HepG2 (cell line): ENCODE measurements at regions not wholly inside any gene's neighbourhood (a gene's known extent, or its start where the extent isn't known, plus 50 kb on each side); places are given as distances from the start of the nearest gene placed in this dataset.

Experiments
- ATAC-seq: fragments of 200-7000 bp; cut with Tn5 transposase; 3 replicates; pipeline ENCODE4 v1.9.1; 2020; ENCODE audit warnings: mild to moderate bottlenecking, moderate library complexity
- BruUV-seq: library from RNA; stranded (reverse); fragments of 400-500 nt; replicated peaks from 2 replicates; lab custom pipeline; 2021; lab: Mats Ljungman, UMichigan
- CTCF ChIA-PET: fragments of 300-600 bp; formaldehyde crosslinking; extraction: SDS; loops from one replicate; lab custom pipeline; 2021; ENCODE audit warnings: low total read pairs, inconsistent platforms, low intra/inter-chr PET ratio; lab: Yijun Ruan, JAX
- POLR2A ChIA-PET: fragments of 350-600 bp; sonication (Branson Sonifier 250); formaldehyde crosslinking; loops from one replicate; lab custom pipeline; 2020; ENCODE audit warnings: antibody characterized with exemption, inconsistent platforms; lab: Yijun Ruan, JAX
- DNase-seq: peaks from one replicate; pipeline ENCODE4 v3.0.0-alpha.2; 2015; ENCODE audit warnings: low spot score
- FAIRE-seq: peaks from 3 replicates; lab custom pipeline; 2011; peaks lifted over from hg19 to GRCh38; lab: Jason Lieb, UNC
- H2AFZ ChIP-seq: one replicate; pipeline ENCODE4 v1.6.1; 2011; ENCODE audit warnings: low read length, inconsistent platforms
- H3K27ac ChIP-seq: fragments of 300-600 bp; 3 replicates; pipeline ENCODE4 v1.8.0; 2011; ENCODE audit warnings: mixed run types, mild to moderate bottlenecking, mixed read lengths, low read length, inconsistent platforms; ENCODE audit not compliant: insufficient read depth; ENCODE audit errors: extremely low read length
- H3K27me3 ChIP-seq, 2 experiments: fragments of 200-600 bp in 1 of 2; 2 replicates in 1 of 2; 3 replicates in 1 of 2; pipeline versions ENCODE4 v1.6.0 to v1.8.0; 2011; ENCODE audit warnings: low read length in 2 of 2, mild to moderate bottlenecking in 2 of 2, moderate library complexity in 2 of 2, inconsistent platforms in 1 of 2; ENCODE audit not compliant: insufficient read depth in 2 of 2, control insufficient read depth in 1 of 2
- H3K36me3 ChIP-seq, 2 experiments: fragments of 200-600 bp in 1 of 2; replicated peaks in 1 of 2; 2 replicates in 1 of 2; 3 replicates in 1 of 2; pipeline versions ENCODE4 v1.5.1 to v1.8.0; 2011; ENCODE audit warnings: low read length in 2 of 2, inconsistent platforms in 1 of 2; ENCODE audit not compliant: insufficient read depth in 2 of 2, control insufficient read depth in 1 of 2
- H3K4me1 ChIP-seq: 2 replicates; pipeline ENCODE4 v1.5.1; 2012; ENCODE audit warnings: low read length, inconsistent platforms; ENCODE audit not compliant: insufficient read depth
- H3K4me2 ChIP-seq: 2 replicates; pipeline ENCODE4 v1.6.0; 2011; ENCODE audit warnings: low read depth, low read length, inconsistent platforms
- H3K4me3 ChIP-seq, 3 experiments: fragments of 200-600 bp in 1 of 3; sonication (generic), shearing (Covaris generic) in 1 of 3; replicated peaks in 1 of 3; 2 replicates each; pipeline ENCODE4 v1.5.1; 2011 to 2016; ENCODE audit warnings: low read length in 3 of 3, inconsistent platforms in 2 of 3, low read depth in 2 of 3, mild to moderate bottlenecking in 2 of 3, control low read depth in 1 of 3, mixed read lengths in 1 of 3; ENCODE audit not compliant: insufficient read depth in 1 of 3
- H3K79me2 ChIP-seq: one replicate; pipeline ENCODE4 v1.6.1; 2011; ENCODE audit warnings: low read length, inconsistent platforms; ENCODE audit not compliant: insufficient read depth
- H3K9ac ChIP-seq: 2 replicates; pipeline ENCODE4 v1.6.0; 2011; ENCODE audit warnings: mild to moderate bottlenecking, low read depth, low read length, inconsistent platforms; ENCODE audit not compliant: insufficient read depth
- H3K9me3 ChIP-seq: 2 replicates; pipeline ENCODE4 v1.5.1; 2012; ENCODE audit warnings: mild to moderate bottlenecking, low read length
- H4K20me1 ChIP-seq: 2 replicates; pipeline ENCODE4 v1.6.0; 2011; ENCODE audit warnings: inconsistent platforms, mild to moderate bottlenecking, low read length, moderate library complexity; ENCODE audit not compliant: insufficient read depth
- AHDC1 ChIP-seq: sonication (generic); formaldehyde crosslinking; IDR thresholded peaks from 2 replicates; pipeline ENCODE4 v1.5.1; 2020; ENCODE audit warnings: mild to moderate bottlenecking, missing genetic modification reagents, borderline replicate concordance
- ARNT ChIP-seq: fragments of 450-650 bp; IDR thresholded peaks from 2 replicates; pipeline ENCODE4 v1.6.1; 2017
- FOXK2 ChIP-seq: fragments of 450-650 bp; IDR thresholded peaks from 2 replicates; pipeline ENCODE4 v1.6.1; 2016
- MED1 ChIP-seq: sonication (generic); formaldehyde crosslinking; IDR thresholded peaks from 2 replicates; pipeline ENCODE4 v1.4.0; 2020; ENCODE audit warnings: missing genetic modification reagents
- MYC ChIP-seq: sonication (generic); formaldehyde crosslinking; IDR thresholded peaks from 2 replicates; pipeline ENCODE4 v1.9.0; 2021; ENCODE audit warnings: missing genetic modification reagents, borderline replicate concordance
- NONO ChIP-seq, 2 experiments: fragments of 450-650 bp in 1 of 2; sonication (generic) in 1 of 2; formaldehyde crosslinking in 1 of 2; IDR thresholded peaks in 1 of 2; conservative IDR thresholded peaks in 1 of 2; 2 replicates each; pipeline versions ENCODE4 v1.6.1 to v1.8.0; 2017 to 2022; ENCODE audit warnings: mild to moderate bottlenecking in 1 of 2, missing genetic modification reagents in 1 of 2, moderate library complexity in 1 of 2
- ZBTB39 ChIP-seq: sonication (generic); formaldehyde crosslinking; IDR thresholded peaks from 2 replicates; pipeline ENCODE4 v1.5.0; 2020; ENCODE audit warnings: missing genetic modification reagents
- ZNF235 ChIP-seq: sonication (generic); formaldehyde crosslinking; IDR thresholded peaks from 2 replicates; pipeline ENCODE4 v1.8.1; 2023; ENCODE audit warnings: mild to moderate bottlenecking, missing genetic modification reagents, borderline replicate concordance
- ZNF577 ChIP-seq: sonication (generic); formaldehyde crosslinking; IDR thresholded peaks from 2 replicates; pipeline ENCODE4 v1.4.0; 2020; ENCODE audit warnings: mild to moderate bottlenecking, low read depth, missing genetic modification reagents, borderline replicate concordance
- ZNF7 ChIP-seq: IDR thresholded peaks from 2 replicates; pipeline ENCODE4 v1.6.1; 2016; ENCODE audit warnings: missing biosample characterization, missing genetic modification reagents
- WGBS: methylation state at CpG from one replicate; pipeline ENCODE4 v1.1.6; 2017; ENCODE audit warnings: low lambda C conversion rate; 5-methylcytosine and 5-hydroxymethylcytosine counted together
- in situ Hi-C: cut with HindIII; loops from 2 replicates; pipeline ENCODE4 v1.10.0; 2017; ENCODE audit warnings: low pct_unique_long_range_greater_than_20kb; ENCODE audit not compliant: extremely low pct_ligation_motif_present
- intact Hi-C: fragments of 100-400 bp; cut with micrococcal nuclease; formaldehyde crosslinking; loops from one replicate; pipeline ENCODE4 v1.10.0; 2022; ENCODE audit not compliant: unreplicated experiment

GRCh38 chr5:58204966-58205365, 254.9 kb downstream of the PLK2 start (continued):
- no peak for TF ChIP-seq ZBTB39 (CRISPR knock-in tag)

GRCh38 chr5:58202941-58203444, 256.9 kb downstream of the PLK2 start:
- in situ Hi-C loops (no loop called here), intact Hi-C loops (no loop called here)
- BruUV-seq: no TSS peak
- ATAC-seq (no peak), FAIRE-seq (no peak), DNase-seq (no peak)
- 0% methylated on average over 2 of the region's 2 CpGs for WGBS
- no peak overlapping the region for H3K4me2 ChIP-seq
- H4K20me1 ChIP-seq: no peaks in the 10 kb centered on the region
- no peak for TF ChIP-seq ZNF7 (CRISPR knock-in tag)
- no peak for TF ChIP-seq MYC
- no peak for TF ChIP-seq FOXK2
- TF ChIP-seq ZNF235 (CRISPR knock-in tag): no peak
- TF ChIP-seq AHDC1 (CRISPR knock-in tag): no peak
- TF ChIP-seq ARNT: no peak
- no peak for TF ChIP-seq MED1 (CRISPR knock-in tag)
- no peak for TF ChIP-seq NONO (IDR thresholded peaks at IDR 0.05)
- TF ChIP-seq NONO (CRISPR knock-in tag; conservative IDR thresholded peaks at IDR 0.05): no peak
- no peak for TF ChIP-seq ZNF577 (CRISPR knock-in tag)
- ChIA-PET POLR2A (no interaction called here), CTCF (no interaction called here)
- H3K9me3 ChIP-seq: no peaks in the 10 kb centered on the region
- H3K4me1 ChIP-seq: no peaks in the 10 kb centered on the region
- H3K9ac ChIP-seq: no peak overlapping the region
- no peak overlapping the region for H3K4me3 ChIP-seq
- H3K27me3 ChIP-seq: no peaks in the 10 kb centered on the region; a peak in 1 of 5 replicates
- no peak overlapping the region for H2AFZ ChIP-seq
- no peaks in the 10 kb centered on the region for H3K79me2 ChIP-seq
- no peaks in the 10 kb centered on the region for H3K36me3 ChIP-seq
- no peak overlapping the region for H3K27ac ChIP-seq
